Mammary epithelial cell (primary cell): ENCODE measurements at regions not wholly inside any gene's neighbourhood (a gene's known extent, or its start where the extent isn't known, plus 50 kb on each side); places are given as distances from the start of the nearest gene placed in this dataset.
"Not testable (repeated sequence)": the region's sequence is repeated elsewhere in the genome, so short reads cannot be mapped to it uniquely, and the experiment has no call there.

Experiments
- EZH2 ChIP-seq: IDR thresholded peaks from 2 replicates; pipeline ENCODE4 v1.6.1; 2012; ENCODE audit warnings: low read length, inconsistent platforms, borderline replicate concordance
- TF ChIP-seq, protein P1 (sequence below), 2 donors: IDR thresholded peaks in 1 of 2; conservative IDR thresholded peaks in 1 of 2; 2 replicates each; pipeline ENCODE4 v1.5.1; 2011 to 2012; ENCODE audit warnings: inconsistent platforms in 2 of 2, low read length in 2 of 2, mild to moderate bottlenecking in 2 of 2, control low read depth in 1 of 2, low read depth in 1 of 2; ENCODE audit not compliant: insufficient read depth in 1 of 2; ENCODE audit errors: extremely low read depth in 1 of 2

DNA sequence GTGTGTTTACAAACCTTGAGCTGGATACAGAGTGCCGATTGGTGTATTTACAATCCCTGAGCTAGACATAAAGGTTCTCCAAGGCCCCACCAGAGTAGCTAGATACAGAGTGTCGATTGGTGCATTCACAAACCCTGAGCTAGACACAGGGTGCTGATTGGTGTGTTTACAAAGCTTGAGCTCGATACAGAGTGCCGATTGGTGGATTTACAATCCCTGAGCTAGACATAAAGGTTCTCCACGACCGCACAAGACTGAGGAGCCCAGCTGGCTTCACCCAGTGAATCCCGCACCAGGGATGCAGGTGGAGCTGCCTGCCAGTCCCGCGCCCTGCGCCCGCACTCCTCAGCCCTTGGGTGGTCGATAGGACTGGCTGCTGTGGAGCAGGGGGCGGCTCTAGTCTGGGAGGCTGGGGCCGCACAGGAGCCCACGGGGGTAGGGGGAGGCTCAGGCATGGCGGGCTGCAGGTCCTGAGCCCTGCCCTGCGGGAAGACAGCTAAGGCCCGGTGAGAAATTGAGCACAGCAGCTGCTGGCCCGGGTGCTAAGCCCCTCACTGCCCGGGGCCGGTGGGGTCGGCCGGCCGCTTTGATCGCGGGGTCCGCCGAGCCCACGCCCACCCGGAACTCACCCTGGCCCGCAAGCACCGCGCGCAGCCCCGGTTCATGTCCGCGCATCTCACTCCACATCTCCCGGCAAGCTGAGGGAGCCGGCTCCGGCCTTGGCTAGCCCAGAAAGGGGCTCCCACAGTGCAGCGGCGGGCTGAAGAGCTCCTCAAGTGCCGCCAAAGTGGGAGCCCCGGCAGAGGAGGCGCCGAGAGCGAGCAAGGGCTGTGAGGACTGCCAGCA is 114.0 kb downstream of the GPX5 start:
- TF ChIP-seq, protein P1, sequence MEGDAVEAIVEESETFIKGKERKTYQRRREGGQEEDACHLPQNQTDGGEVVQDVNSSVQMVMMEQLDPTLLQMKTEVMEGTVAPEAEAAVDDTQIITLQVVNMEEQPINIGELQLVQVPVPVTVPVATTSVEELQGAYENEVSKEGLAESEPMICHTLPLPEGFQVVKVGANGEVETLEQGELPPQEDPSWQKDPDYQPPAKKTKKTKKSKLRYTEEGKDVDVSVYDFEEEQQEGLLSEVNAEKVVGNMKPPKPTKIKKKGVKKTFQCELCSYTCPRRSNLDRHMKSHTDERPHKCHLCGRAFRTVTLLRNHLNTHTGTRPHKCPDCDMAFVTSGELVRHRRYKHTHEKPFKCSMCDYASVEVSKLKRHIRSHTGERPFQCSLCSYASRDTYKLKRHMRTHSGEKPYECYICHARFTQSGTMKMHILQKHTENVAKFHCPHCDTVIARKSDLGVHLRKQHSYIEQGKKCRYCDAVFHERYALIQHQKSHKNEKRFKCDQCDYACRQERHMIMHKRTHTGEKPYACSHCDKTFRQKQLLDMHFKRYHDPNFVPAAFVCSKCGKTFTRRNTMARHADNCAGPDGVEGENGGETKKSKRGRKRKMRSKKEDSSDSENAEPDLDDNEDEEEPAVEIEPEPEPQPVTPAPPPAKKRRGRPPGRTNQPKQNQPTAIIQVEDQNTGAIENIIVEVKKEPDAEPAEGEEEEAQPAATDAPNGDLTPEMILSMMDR (conservative IDR thresholded peaks at IDR 0.05 in 1 of 2, IDR thresholded peaks at IDR 0.05 in 1 of 2; ENCODE audit: extremely low read depth in 1 of 2, insufficient read depth in 1 of 2, low read depth in 1 of 2, low read length in 2 of 2) = not testable (repeated sequence)
- TF ChIP-seq EZH2 = not testable (repeated sequence)
